D721Med (cell line): ENCODE measurements at regions not wholly inside any gene's neighbourhood (a gene's known extent, or its start where the extent isn't known, plus 50 kb on each side); places are given as distances from the start of the nearest gene placed in this dataset.
"Not testable (repeated sequence)": the region's sequence is repeated elsewhere in the genome, so short reads cannot be mapped to it uniquely, and the experiment has no call there.

Source experiments
- DNase-seq: peaks from one replicate; pipeline ENCODE4 v3.0.0; 2011; ENCODE audit warnings: low spot score; ENCODE audit not compliant: insufficient read length
- FAIRE-seq: peaks from 2 replicates; lab custom pipeline; 2011; peaks lifted over from hg19 to GRCh38; lab: Jason Lieb, UNC
- CTCF ChIP-seq: IDR thresholded peaks from 2 replicates; pipeline ENCODE4 v1.5.1; 2012; ENCODE audit warnings: mild to moderate bottlenecking, control low read depth; ENCODE audit not compliant: insufficient read depth; ENCODE audit errors: missing control alignments

- FAIRE-seq (no peak), DNase-seq (no peak)
- TF ChIP-seq CTCF, result no peak
Observed at GRCh38 chr6:111925296-111925695, 52.0 kb upstream of the FYN start.

GRCh38 chr6:111926731-111927302, 53.6 kb upstream of the FYN start:
- DNase-seq (no peak), FAIRE-seq (no peak)
- TF ChIP-seq CTCF, result no peak

- no peak for FAIRE-seq
- no peak for TF ChIP-seq CTCF
- DNase-seq, result no peak
Observed at GRCh38 chr6:111927321-111927720, 54.1 kb upstream of the FYN start.

- no peak for TF ChIP-seq CTCF
- DNase-seq (no peak), FAIRE-seq (no peak)
Observed at GRCh38 chr6:111928139-111928538, 54.9 kb upstream of the FYN start.

GRCh38 chr6:111934611-111935010, 61.4 kb upstream of the FYN start:
- not testable (repeated sequence) for DNase-seq, FAIRE-seq

GRCh38 chr6:111936718-111937117, 63.5 kb upstream of the FYN start:
- no peak for TF ChIP-seq CTCF
- FAIRE-seq (no peak), DNase-seq (no peak)

- DNase-seq (no peak), FAIRE-seq (no peak)
- TF ChIP-seq CTCF, result no peak
Observed at GRCh38 chr6:111938710-111939109, 65.5 kb upstream of the FYN start.

GRCh38 chr6:111939902-111940301, 66.7 kb upstream of the FYN start:
- no peak for TF ChIP-seq CTCF
- DNase-seq, result no peak
- no peak for FAIRE-seq
